Uterus (tissue), 3 donors: ENCODE measurements at regions not wholly inside any gene's neighbourhood (a gene's known extent, or its start where the extent isn't known, plus 50 kb on each side); places are given as distances from the start of the nearest gene placed in this dataset.
"Not testable (repeated sequence)": the region's sequence is repeated elsewhere in the genome, so short reads cannot be mapped to it uniquely, and the experiment has no call there.

Source experiments
- DNase-seq, 2 donors: peaks; one replicate each; pipeline ENCODE4 v3.0.0-alpha.2; 2019 to 2020
- H3K27ac ChIP-seq, 2 donors: fragments of 200-600 bp; sonication (generic); 1 replicate in 1 of 2; 2 replicates in 1 of 2; pipeline ENCODE4 v1.5.1; 2016 to 2018
- H3K27me3 ChIP-seq, 2 donors: fragments of 200-600 bp; sonication (generic); one replicate each; pipeline ENCODE4 v1.5.1; 2018 to 2019; ENCODE audit warnings: control low read depth in 1 of 2
- H3K36me3 ChIP-seq, 2 donors: fragments of 200-600 bp; sonication (generic); one replicate each; pipeline ENCODE4 v1.5.1; 2019; ENCODE audit warnings: control low read depth in 1 of 2
- H3K4me1 ChIP-seq, 2 donors: fragments of 200-600 bp; sonication (generic); one replicate each; pipeline ENCODE4 v1.5.1; 2018 to 2019; ENCODE audit warnings: control low read depth in 1 of 2
- H3K4me3 ChIP-seq, 2 donors: fragments of 200-600 bp; sonication (generic); 1 replicate in 1 of 2; 2 replicates in 1 of 2; pipeline ENCODE4 v1.5.1; 2018 to 2019; ENCODE audit warnings: mild to moderate bottlenecking in 1 of 2
- H3K9me3 ChIP-seq, 2 donors: fragments of 200-600 bp; sonication (generic); one replicate each; pipeline ENCODE4 v1.5.1; 2019; ENCODE audit warnings: control low read depth in 1 of 2
- POLR2A ChIP-seq, 2 donors: fragments of 450-650 bp; IDR thresholded peaks; one replicate each; pipeline ENCODE4 v1.6.1; 2016; ENCODE audit warnings: antibody characterized with exemption in 2 of 2, mild to moderate bottlenecking in 1 of 2, moderate library complexity in 1 of 2
- intact Hi-C: fragments of 100-400 bp; cut with DNase I; formaldehyde crosslinking; loops from one replicate; pipeline ENCODE4 v1.15.1; 2023; ENCODE audit warnings: low total_unique reads
- TF ChIP-seq, protein P1 (sequence below), 4 experiments: fragments of 200-600 bp in 2 of 4; fragments of 450-650 bp in 2 of 4; sonication (generic) in 2 of 4; IDR thresholded peaks; one replicate each; pipeline ENCODE4 v1.5.1; 2016 to 2019; ENCODE audit warnings: antibody characterized with exemption in 4 of 4, mild to moderate bottlenecking in 2 of 4, moderate library complexity in 1 of 4
- donor health status: DM: yes; HTN: yes; CAD: no.

- H3K4me1 ChIP-seq, result no peaks in the 10 kb centered on the region
- H3K9me3 ChIP-seq, result no peaks in the 10 kb centered on the region
Observed at GRCh38 chrX:93868289-93868965, 194.4 kb downstream of the FAM133A start.

DNA sequence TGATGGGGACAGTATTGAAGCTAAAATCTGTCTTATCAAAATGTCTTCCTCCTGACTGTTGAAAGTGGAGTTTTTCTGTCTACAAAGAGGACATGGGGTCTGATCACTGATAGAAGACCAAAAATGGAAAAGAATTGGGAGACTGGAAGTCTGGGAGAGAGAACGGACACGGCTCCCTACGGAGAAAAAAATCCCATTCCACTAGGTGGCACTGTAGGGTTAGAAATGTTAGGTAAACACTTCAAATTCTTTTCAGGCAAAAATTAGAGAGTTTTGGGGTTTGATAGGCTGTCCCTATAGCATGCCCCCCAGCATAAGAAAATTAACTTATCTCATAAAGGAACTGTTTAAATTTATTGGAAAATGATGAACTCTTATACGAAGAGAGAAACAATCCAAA is 200.5 kb downstream of the FAM133A start:
- Histone ChIP-seq H3K36me3 (no peaks in the 10 kb centered on the region), H3K4me1 (no peaks in the 10 kb centered on the region), H3K27ac (no peak overlapping the region), H3K9me3 (peaks cover 0 to 3% of the 10 kb centered on the region in 2 donors), H3K27me3 (no peaks in the 10 kb centered on the region), H3K4me3 (no peak overlapping the region)
- no peak for DNase-seq
- no peak for TF ChIP-seq POLR2A (IDR thresholded peaks at IDR 0.05)
- TF ChIP-seq, protein P1, sequence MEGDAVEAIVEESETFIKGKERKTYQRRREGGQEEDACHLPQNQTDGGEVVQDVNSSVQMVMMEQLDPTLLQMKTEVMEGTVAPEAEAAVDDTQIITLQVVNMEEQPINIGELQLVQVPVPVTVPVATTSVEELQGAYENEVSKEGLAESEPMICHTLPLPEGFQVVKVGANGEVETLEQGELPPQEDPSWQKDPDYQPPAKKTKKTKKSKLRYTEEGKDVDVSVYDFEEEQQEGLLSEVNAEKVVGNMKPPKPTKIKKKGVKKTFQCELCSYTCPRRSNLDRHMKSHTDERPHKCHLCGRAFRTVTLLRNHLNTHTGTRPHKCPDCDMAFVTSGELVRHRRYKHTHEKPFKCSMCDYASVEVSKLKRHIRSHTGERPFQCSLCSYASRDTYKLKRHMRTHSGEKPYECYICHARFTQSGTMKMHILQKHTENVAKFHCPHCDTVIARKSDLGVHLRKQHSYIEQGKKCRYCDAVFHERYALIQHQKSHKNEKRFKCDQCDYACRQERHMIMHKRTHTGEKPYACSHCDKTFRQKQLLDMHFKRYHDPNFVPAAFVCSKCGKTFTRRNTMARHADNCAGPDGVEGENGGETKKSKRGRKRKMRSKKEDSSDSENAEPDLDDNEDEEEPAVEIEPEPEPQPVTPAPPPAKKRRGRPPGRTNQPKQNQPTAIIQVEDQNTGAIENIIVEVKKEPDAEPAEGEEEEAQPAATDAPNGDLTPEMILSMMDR (IDR thresholded peaks at IDR 0.05), result peak in 2 of 4 experiments; percentile 12 to 19
- intact Hi-C loops, result no loop called here

More at GRCh38 chrX:93868289-93868965, 194.4 kb downstream of the FAM133A start:
- no peaks in the 10 kb centered on the region for H3K36me3 ChIP-seq
- TF ChIP-seq POLR2A (IDR thresholded peaks at IDR 0.05), result no peak
- TF ChIP-seq, protein P1 (IDR thresholded peaks at IDR 0.05), result no peak
- H3K27ac ChIP-seq, result no peak overlapping the region
- intact Hi-C loops, result no loop called here
- no peak overlapping the region for H3K4me3 ChIP-seq
- no peaks in the 10 kb centered on the region for H3K27me3 ChIP-seq
- no peak for DNase-seq

DNA sequence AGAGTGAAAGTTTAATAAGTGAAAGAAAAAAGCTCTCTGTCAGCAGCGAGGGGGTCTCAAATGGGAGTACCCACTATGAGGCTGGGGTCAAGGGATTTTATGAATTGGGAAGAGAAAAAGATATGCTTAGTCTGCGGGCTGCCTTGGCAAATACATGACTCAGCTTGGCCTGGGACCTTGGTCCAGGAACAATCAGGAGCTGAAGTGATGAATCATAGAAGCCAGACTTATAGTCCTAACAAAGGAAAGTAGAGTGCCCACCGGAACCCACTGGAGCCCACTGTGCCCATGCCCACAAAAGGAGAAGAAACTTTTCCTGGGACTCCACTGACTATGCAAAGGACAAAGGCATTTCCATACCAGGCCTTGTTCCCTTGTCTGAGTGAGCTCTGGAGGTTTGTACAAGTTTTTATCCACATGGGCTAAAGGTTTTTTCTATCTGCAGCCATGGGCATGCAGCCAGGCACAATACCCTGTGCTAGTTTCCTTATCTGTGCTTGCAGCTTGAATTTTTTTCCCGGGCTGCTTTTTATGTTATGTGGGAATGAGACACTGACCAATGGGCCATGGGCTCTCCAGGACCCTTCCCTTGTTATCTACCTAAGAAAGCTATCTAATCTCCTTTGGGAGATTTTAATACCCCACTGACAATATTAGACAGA is 201.7 kb downstream of the FAM133A start:
- no peak for DNase-seq
- intact Hi-C loops, result no loop called here
- no peak overlapping the region for H3K27ac ChIP-seq
- no peaks in the 10 kb centered on the region for H3K4me1 ChIP-seq
- H3K27me3 ChIP-seq, result no peaks in the 10 kb centered on the region
- peaks cover 0 to 3% of the 10 kb centered on the region in 2 donors for H3K9me3 ChIP-seq
- TF ChIP-seq, protein P1 (IDR thresholded peaks at IDR 0.05), result no peak
- no peak for TF ChIP-seq POLR2A (IDR thresholded peaks at IDR 0.05)
- no peaks in the 10 kb centered on the region for H3K36me3 ChIP-seq
- no peak overlapping the region for H3K4me3 ChIP-seq

DNA sequence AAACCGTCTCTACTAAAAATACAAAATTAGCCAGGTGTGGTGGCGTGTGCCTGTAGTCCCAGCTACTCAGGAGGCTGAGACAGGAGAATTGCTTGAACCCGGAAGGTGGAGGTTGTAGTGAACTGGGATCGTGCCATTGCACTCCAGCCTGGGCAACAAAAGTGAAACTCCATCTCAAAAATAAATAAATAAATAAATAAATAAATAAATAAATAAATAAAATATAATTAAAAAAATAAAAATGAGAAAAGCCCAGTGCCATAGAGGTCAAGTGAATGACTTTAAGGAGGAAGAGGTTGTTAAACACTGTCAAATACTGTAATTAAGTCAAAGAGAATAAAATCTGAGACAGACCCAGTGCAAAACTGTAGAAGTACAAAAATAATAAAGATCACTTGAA is 247.0 kb downstream of the FAM133A start:
- not testable (repeated sequence) for H3K4me3 ChIP-seq, H3K9me3 ChIP-seq, H3K36me3 ChIP-seq, H3K27me3 ChIP-seq, DNase-seq, H3K4me1 ChIP-seq, H3K27ac ChIP-seq
- intact Hi-C loops, result loop anchor here (2.0 kb wide), 1 partner anchor 16 kb away; no protein-coding TSS in a partner anchor

DNA sequence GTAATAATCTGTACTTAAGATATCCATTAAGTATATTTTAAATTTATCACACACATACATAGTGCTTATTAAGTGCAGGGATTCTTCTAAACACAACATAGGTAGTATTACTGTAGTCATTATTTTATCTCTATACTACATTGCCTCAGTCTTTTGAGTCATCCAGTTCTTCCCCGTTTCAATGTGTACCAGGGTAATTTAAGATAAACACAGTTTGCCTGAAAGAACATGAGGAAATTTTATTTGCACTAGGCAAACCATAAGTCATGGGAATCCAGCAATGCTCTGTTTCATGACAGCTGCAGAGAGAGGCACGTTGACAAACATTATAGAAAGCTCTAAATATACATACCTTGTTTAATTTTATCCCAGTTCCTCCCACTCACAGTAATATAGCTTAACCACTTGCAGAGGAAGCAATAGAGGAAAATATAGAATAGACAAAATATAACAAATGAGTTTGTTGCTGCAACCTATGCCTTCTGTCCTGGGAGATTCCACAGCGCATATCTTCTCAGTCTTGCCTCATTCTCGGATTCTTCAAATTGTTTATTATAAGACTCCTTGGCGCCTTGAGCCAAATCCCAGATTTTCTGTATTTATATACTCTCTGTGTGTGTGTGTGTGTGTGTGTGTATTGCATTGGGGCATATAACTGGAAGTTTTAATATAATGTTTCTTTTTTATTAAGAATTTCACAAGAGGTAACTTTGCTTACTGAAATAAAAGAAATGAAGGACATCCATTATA is 258.6 kb downstream of the FAM133A start:
- H3K4me3 ChIP-seq, result no peak overlapping the region
- no peaks in the 10 kb centered on the region for H3K27me3 ChIP-seq
- no peaks in the 10 kb centered on the region for H3K36me3 ChIP-seq
- DNase-seq, result no peak
- H3K27ac ChIP-seq, result no peak overlapping the region
- H3K9me3 ChIP-seq, result no peaks in the 10 kb centered on the region
- no peaks in the 10 kb centered on the region for H3K4me1 ChIP-seq
- intact Hi-C loops, result no loop called here
- TF ChIP-seq, protein P1 (IDR thresholded peaks at IDR 0.05), result no peak
- TF ChIP-seq POLR2A (IDR thresholded peaks at IDR 0.05), result no peak
